ENCODE measurements at regions not wholly inside any gene's neighbourhood (a gene's known extent, or its start where the extent isn't known, plus 50 kb on each side); places are given as distances from the start of the nearest gene placed in this dataset.
"Not testable (repeated sequence)": the region's sequence is repeated elsewhere in the genome, so short reads cannot be mapped to it uniquely, and the experiment has no call there.

DNA sequence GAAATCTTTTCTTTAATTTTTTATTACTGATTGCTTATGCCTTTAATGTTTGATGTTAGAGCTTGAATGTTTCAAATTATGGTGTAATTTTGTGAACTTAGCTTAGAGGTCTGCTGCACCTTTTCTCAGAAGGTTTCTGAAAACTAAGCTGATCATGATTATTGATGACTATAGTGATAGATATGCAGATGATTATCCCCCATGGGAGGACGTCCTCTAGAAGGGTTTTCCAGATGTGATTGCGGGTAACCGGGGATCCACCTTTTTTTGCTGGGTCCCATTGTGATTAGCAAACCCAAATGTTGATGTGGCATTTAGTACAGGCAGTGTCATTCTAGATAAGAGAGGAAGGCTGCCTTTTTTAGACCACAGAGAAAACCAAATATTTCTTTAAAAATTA is 272.9 kb downstream of the FBXO8 start:
- no peak for DNase-seq (ENCODE audit: low spot score)

DNA sequence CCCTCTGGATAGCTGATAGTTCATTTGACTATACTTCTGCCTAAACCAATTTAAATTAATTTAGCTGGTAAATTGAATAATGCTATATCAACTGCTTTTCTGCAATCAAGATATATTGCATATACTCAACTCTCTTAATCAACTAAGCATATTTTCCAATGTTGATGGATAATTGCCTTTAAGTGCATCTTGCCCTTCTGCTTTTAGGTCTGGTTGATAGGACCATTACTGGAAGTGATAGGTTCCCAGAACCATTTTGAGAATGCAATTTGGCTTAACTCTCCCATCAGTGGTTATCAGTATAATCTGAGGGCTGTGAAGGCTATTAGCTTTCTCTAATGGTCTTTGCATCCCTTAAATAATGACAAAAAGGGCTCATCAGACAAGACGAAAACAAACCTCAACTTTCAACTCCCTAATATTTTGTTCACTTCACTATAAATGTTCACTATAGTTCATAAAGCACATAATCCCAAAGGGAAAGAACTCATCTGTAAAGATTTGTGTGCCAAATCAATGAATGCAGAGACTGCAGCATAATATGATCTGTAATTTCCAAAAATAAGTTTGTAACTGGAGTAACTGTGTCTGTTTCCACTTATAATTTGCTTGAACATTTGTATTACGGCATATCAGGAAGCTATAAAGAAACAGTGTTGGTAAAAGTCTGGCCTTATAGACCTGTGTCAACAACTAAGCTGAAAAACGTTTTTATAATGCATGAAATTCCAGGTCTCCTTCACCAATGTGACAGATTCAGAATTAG is 273.6 kb downstream of the FBXO8 start:
- DNase-seq (ENCODE audit: low spot score), result no peak

DNA sequence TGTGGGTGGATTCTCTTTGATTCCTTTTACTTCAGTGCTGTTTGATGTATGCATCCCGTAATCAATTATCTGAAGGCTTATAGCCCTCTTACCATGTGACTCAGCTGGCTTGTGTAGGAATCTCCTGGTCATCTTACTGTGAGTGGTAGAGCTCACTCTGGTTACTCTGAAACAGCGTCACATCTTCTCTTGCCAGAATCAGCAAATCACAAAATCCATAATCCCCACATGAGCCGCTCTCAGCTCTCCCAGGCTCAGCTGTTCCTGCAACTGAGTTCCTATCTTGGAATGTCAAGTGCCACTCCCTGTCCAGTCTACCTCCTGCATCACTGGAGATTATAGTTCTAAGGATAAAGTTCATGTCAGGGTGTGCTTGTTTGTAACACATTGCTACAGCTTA is 278.0 kb downstream of the FBXO8 start:
- DNase-seq (ENCODE audit: low spot score), result no peak

DNA sequence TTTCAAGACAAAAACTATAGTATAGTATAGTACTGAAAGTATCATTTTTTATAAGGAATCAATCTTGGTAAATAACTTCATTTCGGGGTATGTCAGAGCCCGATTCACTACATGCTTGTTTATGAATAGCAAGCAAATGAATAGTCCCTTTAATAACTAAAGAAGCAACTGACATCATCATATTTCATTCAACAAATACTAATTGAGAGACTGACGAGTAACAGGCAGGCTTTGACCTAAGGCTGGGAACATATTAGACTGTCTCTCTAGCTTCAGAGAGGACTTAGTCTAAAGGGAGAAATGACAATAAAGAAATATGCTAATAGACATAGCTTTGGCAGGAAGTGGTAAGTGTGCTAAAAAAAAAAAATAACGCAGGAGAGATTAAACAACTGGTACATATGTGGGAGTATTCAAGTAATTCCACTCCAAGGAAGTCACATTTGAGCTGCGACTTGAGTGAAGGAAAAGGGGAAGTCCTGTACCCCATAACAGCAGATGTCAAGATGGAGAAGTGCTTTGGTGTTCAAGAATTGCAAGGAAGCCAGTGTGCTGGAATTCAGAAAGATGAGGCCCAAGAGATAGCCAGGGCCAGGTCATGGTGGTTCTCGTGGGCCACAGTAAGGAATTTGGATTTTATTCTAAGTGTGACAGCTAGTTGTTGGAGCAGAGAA is 284.9 kb downstream of the FBXO8 start:
- no peak for DNase-seq (ENCODE audit: low spot score)

DNA sequence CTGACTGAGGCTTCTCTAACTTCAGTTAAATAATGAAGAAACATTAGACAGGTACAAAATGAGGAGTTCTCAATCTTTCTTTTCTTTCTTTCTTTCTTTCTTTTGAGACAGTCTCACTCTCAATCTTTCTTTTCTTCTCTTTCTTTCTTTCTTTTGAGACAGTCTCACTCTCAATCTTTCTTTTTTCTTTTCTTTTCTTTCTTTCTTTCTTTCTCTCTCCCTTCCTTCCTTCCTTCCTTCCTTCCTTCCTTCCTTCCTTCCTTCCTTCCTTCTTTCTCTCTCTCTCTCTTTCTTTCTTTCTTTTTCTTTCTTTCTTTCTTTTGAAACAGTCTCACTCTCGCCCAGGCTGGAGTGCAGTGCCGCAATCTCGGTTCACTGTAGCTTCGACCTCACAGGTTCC is 287.7 kb downstream of the FBXO8 start:
- not testable (repeated sequence) for DNase-seq (ENCODE audit: low spot score)

DNA sequence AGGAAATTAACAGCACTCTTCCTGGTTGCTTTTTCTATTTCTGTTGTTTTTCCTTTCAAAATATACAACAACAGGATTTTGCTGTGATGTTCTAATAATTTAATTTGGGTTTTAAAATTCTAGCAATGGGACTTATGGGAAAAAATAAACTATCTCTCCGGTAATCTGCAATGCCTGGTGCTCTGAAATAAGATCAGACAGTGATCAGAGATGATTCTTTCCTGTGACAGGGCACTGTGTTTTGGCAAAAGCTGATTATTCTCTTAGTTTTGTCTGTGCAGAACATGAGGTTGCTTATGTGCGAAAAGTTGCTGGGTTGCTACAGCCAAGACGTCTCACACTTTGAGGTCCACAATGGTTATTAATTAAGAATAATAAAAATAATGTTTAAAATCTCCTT is 291.7 kb downstream of the FBXO8 start:
- no peak for DNase-seq (ENCODE audit: low spot score)

DNA sequence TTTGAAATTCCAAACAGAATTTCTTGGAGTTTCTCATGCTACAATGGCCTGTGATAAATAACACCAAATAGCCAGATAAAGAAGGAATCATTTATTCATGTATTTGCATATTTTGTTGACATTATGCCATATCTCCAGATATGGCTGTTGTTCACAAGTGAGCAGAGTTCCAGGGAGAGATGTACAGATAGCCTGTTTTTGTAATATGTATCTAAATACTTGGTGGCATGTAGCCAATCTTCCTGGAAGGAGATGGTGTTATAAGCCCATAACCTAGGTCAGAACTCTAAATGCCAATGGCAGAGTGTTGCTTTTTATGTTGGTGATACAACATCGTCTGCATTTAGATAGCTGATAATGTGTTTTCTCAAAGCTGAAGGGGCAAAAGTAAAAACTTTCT is 292.2 kb downstream of the FBXO8 start:
- DNase-seq (ENCODE audit: low spot score), result no peak

DNA sequence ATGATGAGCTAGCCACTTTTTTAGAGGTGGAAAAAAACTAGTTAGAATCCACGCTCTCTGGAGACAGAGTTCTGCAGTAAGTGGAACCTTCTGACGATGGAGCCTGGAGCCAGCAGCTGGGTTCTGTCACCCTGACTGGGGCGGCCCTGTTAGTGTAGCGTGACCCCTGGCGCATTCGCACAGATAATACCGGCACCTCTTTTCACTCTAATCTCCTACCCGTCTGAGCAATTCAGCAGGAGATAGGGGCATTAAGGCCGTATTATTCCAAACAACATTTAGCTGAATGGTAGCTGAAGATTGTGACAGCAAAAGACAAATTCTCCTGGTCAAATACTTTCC is 292.6 kb downstream of the FBXO8 start:
- DNase-seq (ENCODE audit: low spot score), result no peak

DNA sequence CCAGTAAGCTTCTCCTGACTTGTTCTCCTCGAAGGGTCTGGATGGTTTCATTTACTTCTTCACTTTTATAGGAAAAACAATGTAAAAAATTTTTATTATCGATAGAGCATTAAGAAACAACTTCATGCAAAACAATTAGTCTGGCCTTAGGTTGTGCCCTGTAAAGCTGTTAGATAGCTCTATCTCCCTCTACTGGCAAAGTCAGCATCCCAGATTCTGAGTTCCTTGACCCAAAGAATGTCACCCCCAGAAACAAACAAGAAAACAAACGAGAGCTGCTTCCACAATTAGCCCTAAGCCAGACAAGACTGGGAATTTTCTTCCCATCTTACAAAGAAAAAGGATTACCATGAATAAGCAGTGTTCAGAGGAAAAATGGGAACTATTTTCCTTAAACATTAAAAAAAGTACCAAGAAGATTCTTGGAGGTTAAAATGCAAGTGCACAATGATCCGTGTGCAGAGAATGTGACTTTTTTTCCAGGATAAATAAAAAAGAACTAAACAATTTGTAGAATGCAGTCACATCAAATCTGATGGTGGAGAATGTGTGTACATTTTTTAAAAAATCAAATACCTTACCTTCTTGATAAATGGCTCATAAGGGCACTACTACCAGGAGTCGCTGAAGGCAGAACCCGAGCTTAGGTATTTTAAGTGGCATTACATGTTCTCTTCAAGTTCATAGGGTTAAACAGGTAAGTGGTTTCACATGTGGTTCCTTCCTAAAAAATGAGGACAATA is 293.2 kb downstream of the FBXO8 start:
- peak; percentile 15 for DNase-seq (ENCODE audit: low spot score)

DNA sequence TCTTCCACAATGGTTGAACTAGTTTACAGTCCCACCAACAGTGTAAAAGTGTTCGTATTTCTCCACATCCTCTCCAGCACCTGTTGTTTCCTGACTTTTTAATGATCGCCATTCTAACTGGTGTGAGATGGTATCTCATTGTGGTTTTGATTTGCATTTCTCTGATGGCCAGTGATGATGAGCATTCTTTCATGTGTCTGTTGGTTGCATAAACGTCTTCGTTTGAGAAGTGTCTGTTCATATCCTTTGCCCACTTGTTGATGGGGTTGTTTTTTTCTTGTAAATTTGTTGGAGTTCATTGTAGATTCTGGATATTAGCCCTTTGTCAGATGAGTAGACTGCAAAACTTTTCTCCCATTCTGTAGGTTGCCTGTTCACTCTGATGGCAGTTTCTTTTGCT is 319.9 kb downstream of the FBXO8 start:
- DNase-seq (ENCODE audit: low spot score), result not testable (repeated sequence)

DNA sequence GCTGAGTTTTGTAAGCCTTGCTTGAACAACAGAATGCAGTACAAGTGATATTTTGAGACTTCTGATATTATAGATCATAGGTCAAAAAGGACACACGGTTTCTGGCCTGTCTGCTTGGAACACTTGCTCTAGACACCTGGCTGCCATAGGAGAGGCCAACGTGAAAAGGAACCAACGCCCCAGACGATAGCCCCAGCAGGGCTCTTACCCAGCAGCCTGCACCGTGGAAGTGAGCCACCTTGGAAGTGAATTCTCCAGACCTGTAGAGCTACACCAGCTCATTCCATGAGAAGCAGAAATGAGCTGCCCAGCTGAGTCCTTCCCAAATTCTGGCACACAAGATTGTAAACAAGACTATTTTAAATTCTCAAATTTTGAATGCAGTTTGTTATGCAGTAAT is 323.1 kb downstream of the FBXO8 start:
- no peak for DNase-seq (ENCODE audit: low spot score)

DNA sequence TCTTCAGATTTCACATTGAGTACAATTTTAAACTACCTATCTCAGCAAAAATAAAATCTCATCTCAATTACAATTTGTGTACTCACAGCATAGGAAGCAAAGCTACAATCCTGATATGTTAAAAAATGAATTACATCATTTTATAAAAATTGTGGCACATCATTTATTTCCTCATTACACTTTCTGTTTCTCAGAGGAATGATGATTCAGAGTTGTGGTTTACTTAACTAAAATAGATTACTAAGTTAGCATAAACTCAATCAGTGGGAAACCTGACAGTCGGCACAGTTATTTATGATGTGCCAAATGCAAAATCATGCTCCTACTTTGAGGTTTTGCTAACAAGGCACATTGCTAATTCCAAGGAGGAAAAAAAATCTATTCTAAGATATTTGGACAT is 325.0 kb downstream of the FBXO8 start:
- peak; percentile 1 for DNase-seq (ENCODE audit: low spot score)

DNA sequence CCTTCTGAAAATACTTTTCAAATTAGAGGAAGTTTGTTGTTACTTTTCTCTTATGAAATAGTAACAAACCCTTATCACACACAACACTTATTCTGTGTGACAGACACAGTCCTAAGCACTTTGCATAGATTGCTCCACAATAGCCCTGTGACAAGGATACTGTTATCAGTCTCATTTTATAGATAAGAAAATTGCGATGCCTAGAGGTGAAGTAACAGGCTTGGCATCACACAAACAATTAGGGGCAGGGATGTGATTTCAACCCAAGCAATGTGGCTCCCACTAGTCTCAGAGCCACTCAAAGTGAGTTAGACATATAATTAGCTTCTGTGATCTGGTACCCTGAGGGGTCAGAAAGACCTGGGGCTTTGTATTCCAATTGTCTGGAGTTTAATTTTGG is 339.9 kb downstream of the FBXO8 start:
- no peak for DNase-seq (ENCODE audit: low spot score)

DNA sequence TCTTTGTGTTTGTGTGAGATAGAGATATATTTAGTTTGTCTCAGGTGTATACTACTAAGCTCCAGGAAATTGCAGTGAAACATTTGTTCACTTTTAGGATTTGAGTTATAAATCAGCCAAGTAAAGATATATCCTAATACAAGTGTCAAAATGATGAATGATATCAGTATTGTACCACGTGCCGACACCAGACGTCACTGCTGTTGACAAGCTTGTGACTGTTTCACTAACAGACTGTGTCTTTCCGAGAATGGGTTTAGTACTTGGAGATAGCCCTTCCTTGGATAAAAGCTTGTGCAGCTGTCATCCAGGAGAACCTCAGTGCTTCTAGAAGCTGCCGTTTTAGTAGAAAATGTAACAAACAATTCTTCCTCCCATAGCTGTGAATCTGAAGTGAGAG is 343.3 kb downstream of the FBXO8 start:
- DNase-seq (ENCODE audit: low spot score), result no peak

DNA sequence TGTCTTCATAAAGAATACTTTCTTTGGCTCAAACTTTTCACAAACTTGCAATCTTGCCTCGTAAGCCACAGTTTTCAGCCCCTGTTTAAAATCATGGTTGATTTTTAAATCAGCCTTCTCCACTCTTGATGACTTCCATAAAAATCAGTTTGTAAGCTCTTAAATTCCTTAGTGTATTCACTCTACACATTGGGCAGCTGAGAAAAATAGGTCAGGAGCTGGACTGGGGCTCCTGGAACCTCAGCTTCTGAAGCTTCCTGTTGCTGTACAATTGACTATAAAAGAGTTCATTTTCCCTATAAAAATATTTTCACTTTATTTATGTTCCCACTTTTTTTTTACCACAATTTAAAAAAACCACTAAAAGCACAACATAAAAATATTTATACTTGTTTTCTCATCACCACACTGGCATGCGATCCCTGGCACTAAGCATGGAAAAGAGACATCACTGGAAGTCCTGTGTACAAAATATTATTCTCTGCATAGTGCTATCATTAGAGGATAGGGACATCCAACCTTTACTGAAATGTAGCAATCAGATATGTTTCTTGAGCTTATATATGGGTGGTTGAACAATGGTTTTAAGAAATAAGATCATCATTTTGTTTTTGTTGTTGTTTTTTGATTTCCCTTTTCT is 345.7 kb downstream of the FBXO8 start:
- no peak for DNase-seq (ENCODE audit: low spot score)

DNA sequence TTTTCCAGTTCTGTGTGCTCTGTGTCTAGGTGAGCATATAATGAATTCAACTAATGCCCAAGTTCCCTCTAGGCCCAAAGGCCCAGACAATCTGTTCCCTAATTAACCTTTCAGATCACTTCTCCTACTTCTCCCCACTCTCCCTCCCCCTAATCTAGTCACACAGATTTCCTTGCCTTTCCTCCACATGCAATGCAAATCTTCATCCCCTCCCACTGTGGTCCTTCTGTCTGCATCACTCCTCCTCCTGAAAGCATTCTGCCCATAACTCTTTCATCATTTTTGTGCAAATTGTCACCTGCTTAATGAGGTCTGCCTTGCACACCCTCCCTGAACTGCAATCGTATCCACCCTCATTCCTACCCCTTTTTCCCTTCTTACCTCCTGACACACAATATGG is 346.6 kb downstream of the FBXO8 start:
- DNase-seq (ENCODE audit: low spot score), result no peak

DNA sequence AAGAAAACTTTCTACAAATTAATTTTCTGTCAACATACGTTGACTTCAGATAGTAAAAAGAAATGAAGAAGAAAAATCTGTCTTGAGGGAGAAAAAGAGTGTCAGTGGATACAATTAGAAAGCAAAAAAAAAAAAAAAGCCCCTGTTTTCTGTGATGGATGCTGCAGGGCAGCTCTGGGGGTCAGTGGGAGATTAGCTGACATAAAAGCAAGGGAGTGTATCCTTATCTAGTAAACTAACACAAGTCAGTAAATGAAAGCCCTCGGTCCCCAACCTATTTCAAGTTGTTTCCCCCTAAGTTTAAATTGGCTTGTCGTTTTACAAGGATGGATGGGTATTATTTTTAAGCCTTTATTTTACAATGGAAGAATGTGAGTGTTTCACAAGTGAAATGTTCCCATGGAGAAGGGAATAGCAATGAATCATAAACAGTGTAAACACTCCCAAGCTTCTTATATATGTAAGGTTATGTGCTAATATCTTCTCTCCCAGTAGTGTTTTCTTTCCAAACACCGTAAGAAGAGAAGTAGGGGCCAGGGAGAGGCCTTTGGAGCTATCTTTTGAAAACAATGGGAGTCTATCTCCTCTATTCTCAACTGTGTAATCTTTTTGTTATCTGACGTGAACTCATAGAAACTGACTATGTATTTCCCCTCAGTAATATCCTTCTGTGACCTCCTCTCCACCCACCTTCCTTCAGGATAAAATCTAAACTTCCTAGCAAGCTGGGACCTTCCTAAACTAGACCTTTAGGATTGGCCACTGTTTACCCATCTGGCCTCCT is 347.7 kb downstream of the FBXO8 start:
- DNase-seq (ENCODE audit: low spot score), result no peak

DNA sequence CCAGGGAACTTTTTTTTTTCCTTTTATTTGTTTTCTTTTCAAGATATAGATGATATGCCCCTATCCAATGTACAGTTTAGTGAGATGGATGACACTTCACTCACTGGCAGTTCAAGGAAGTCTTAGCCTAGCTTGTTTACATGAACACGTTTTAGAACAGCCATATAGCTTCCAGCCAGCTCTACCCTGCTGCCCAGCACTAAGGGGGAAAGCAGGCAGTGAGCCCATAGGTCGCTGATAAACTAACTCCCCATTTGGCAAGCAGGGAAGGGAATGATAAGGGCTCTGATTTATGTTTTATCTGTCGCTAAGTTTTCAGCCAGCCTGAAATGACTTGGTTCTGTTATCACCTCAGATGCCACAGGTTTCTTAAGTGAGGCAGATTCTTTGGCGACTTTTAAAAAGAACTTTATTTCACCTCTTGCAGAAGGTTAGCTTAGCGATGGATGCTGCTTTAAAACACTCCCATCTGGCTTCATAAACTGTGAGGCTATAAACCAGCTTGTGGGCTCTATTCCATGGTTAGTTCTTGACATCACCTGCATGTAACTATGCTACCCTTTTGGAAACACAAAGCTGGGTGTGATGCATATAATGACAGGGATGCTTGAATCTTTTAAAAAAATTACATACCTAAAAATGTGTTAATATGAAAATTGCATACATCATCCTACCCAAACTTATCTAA is 348.4 kb downstream of the FBXO8 start:
- no peak for DNase-seq (ENCODE audit: low spot score)

DNA sequence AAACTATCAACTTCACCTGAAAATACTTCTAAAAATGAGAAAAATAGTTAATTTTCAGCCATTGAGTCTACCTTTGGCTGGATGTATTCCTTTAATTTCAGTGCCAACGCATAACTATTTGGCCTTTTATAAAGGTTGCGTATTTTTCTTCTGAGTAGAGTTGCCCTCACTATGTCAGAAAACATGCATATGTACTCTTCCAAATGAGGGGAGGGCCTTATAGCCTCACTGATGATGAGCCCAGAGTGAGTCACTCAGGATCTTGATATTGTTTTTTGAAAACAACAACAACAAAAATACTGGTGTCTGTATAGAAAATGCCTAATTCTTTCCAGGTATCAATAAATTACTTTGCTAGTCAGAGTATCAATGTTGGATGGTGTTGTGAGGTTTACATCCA is 349.3 kb downstream of the FBXO8 start:
- no peak for DNase-seq (ENCODE audit: low spot score)

DNA sequence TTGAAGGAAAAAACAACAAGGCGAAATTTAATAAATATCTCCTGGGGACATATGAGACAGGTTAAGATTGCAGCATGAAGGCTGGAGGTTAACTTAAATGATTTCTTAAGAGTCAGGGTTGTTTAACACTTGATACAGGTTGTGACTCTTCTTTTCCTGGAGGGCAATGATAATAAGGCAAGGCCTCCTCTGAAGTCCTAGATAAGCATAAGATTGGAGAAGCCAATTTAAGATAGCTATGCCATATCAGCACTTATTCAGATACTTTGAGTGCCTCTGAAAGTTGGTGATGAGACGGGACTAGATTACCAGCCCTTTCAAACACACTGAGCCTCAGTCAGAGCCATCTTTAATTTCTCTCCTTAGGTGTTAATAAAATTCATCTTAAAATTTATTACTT is 350.8 kb downstream of the FBXO8 start:
- no peak for DNase-seq (ENCODE audit: low spot score)

DNA sequence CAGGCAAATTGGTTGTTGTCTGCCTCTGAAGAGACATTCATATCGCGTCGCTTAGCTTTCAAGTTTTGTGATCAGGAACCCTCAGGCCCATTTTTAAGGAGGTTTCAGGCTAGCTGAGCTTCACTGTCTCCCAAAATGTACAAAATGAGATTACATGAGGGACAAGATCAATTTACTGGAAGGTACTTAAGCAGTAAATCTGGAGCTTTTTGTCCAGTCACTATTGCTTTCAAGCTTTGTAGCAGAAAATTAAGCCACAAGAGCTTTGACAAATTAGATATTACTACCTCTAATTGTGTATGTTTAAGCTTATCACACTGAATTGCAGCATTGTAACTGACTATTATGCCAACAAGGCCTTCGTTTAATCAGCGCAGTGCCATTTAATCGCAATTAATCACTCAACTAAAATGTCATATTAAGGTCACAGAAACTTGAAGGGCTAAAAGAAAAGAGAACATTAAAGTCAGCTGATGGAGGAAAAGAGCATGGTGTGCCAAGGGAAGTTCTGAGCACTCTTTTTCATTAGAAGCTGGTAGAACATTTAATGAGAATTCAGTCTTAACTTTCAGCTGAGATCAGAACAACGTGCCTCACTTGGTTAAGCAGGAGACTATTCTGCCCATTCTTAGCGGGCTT is 353.0 kb downstream of the FBXO8 start:
- DNase-seq (ENCODE audit: low spot score), result no peak

Measured in SW480 (cell line).